H9 (cell line): ENCODE measurements at regions not wholly inside any gene's neighbourhood (a gene's known extent, or its start where the extent isn't known, plus 50 kb on each side); places are given as distances from the start of the nearest gene placed in this dataset.

Source experiments
- DNase-seq: peaks from one replicate; pipeline ENCODE4 v3.0.0-alpha.2; 2017
- H2AFZ ChIP-seq: one replicate; pipeline ENCODE4 v1.6.1; 2013; ENCODE audit warnings: mild to moderate bottlenecking, low read length, control low read depth, moderate library complexity
- H2AK5ac ChIP-seq: 2 replicates; pipeline ENCODE4 v1.6.1; 2013; ENCODE audit warnings: low read length, control low read depth, mixed read lengths; ENCODE audit not compliant: insufficient read length
- H2BK120ac ChIP-seq: one replicate; pipeline ENCODE4 v1.6.1; 2013; ENCODE audit warnings: low read depth, mild to moderate bottlenecking, low read length, control low read depth, inconsistent platforms; ENCODE audit not compliant: poor library complexity, severe bottlenecking
- H2BK12ac ChIP-seq: 2 replicates; pipeline ENCODE4 v1.6.1; 2013; ENCODE audit warnings: low read length, control low read depth, mixed read lengths, low read depth; ENCODE audit not compliant: insufficient read length
- H2BK15ac ChIP-seq: 2 replicates; pipeline ENCODE4 v1.6.1; 2013; ENCODE audit warnings: low read depth, low read length, control low read depth
- H2BK20ac ChIP-seq: one replicate; pipeline ENCODE4 v1.6.1; 2013; ENCODE audit warnings: low read depth, mild to moderate bottlenecking, low read length, control low read depth, inconsistent platforms; ENCODE audit not compliant: poor library complexity, severe bottlenecking
- H2BK5ac ChIP-seq: 2 replicates; pipeline ENCODE4 v1.6.1; 2013; ENCODE audit warnings: low read length, control low read depth, mixed read lengths; ENCODE audit not compliant: insufficient read length
- H3K14ac ChIP-seq: 2 replicates; pipeline ENCODE4 v1.6.1; 2013; ENCODE audit warnings: low read length, control low read depth; ENCODE audit not compliant: insufficient read depth
- H3K18ac ChIP-seq: 2 replicates; pipeline ENCODE4 v1.6.1; 2013; ENCODE audit warnings: low read depth, mild to moderate bottlenecking, mixed read lengths, low read length, control low read depth; ENCODE audit not compliant: insufficient read length
- H3K23ac ChIP-seq: 2 replicates; pipeline ENCODE4 v1.6.1; 2013; ENCODE audit warnings: low read length, control low read depth, mixed read lengths, low read depth; ENCODE audit not compliant: insufficient read length
- H3K23me2 ChIP-seq: 2 replicates; pipeline ENCODE4 v1.6.1; 2013; ENCODE audit warnings: low read depth, mild to moderate bottlenecking, mixed read lengths, low read length, control low read depth; ENCODE audit not compliant: insufficient read length, poor library complexity, severe bottlenecking
- H3K27ac ChIP-seq: 2 replicates; pipeline ENCODE4 v1.5.1; 2013; ENCODE audit warnings: low read length, control low read depth, mixed read lengths, low read depth; ENCODE audit not compliant: insufficient read length
- H3K27me3 ChIP-seq: 2 replicates; pipeline ENCODE4 v1.6.1; 2013; ENCODE audit warnings: low read length, control low read depth, inconsistent platforms; ENCODE audit not compliant: insufficient read depth
- H3K4ac ChIP-seq: 2 replicates; pipeline ENCODE4 v1.6.1; 2013; ENCODE audit warnings: low read depth, mild to moderate bottlenecking, control low read depth, inconsistent platforms, low read length, moderate library complexity
- H3K4me1 ChIP-seq: 2 replicates; pipeline ENCODE4 v1.6.1; 2013; ENCODE audit warnings: low read length, control low read depth, inconsistent platforms; ENCODE audit not compliant: insufficient read depth
- H3K4me2 ChIP-seq: 2 replicates; pipeline ENCODE4 v1.6.1; 2013; ENCODE audit warnings: low read length, control low read depth, mixed read lengths; ENCODE audit not compliant: insufficient read length, insufficient read depth
- H3K56ac ChIP-seq: 2 replicates; pipeline ENCODE4 v1.6.1; 2013; ENCODE audit warnings: low read depth, mild to moderate bottlenecking, mixed read lengths, low read length, control low read depth; ENCODE audit not compliant: insufficient read length
- H3K79me1 ChIP-seq: 2 replicates; pipeline ENCODE4 v1.6.1; 2013; ENCODE audit warnings: low read depth, mild to moderate bottlenecking, moderate library complexity, low read length, control low read depth, inconsistent platforms; ENCODE audit not compliant: insufficient read depth, poor library complexity, severe bottlenecking
- H3K79me2 ChIP-seq: 2 replicates; pipeline ENCODE4 v1.6.1; 2013; ENCODE audit warnings: low read length, control low read depth, inconsistent platforms; ENCODE audit not compliant: insufficient read depth
- H3K9ac ChIP-seq: 2 replicates; pipeline ENCODE4 v1.6.1; 2013; ENCODE audit warnings: low read length, control low read depth, mixed read lengths; ENCODE audit not compliant: insufficient read length; ENCODE audit errors: extremely low read depth
- H3K9me3 ChIP-seq: one replicate; pipeline ENCODE4 v1.6.1; 2013; ENCODE audit warnings: low read depth, low read length, inconsistent platforms; ENCODE audit not compliant: control insufficient read depth
- H3T11ph ChIP-seq: one replicate; pipeline ENCODE4 v1.6.1; 2013; ENCODE audit warnings: mild to moderate bottlenecking, low read length, control low read depth, inconsistent platforms
- H4K20me1 ChIP-seq: one replicate; pipeline ENCODE4 v1.6.1; 2013; ENCODE audit not compliant: control insufficient read depth, insufficient read length, insufficient read depth
- H4K5ac ChIP-seq: 2 replicates; pipeline ENCODE4 v1.6.1; 2013; ENCODE audit warnings: low read depth, mild to moderate bottlenecking, mixed read lengths, low read length, control low read depth; ENCODE audit not compliant: insufficient read length
- H4K8ac ChIP-seq: replicated peaks from 2 replicates; pipeline ENCODE4 v1.6.1; 2013; ENCODE audit warnings: low read length, control low read depth, mixed read lengths, low read depth; ENCODE audit not compliant: insufficient read length
- H4K91ac ChIP-seq: 2 replicates; pipeline ENCODE4 v1.6.1; 2013; ENCODE audit warnings: low read depth, mild to moderate bottlenecking, moderate library complexity, mixed read lengths, low read length, control low read depth; ENCODE audit not compliant: insufficient read length
- H3K27ac Mint-ChIP-seq, 3 experiments: 2 replicates in 2 of 3; 3 replicates in 1 of 3; pipeline ENCODE4 v1.8.0; 2020 to 2021; ENCODE audit warnings: mixed read lengths in 3 of 3, mild to moderate bottlenecking in 1 of 3, moderate library complexity in 1 of 3
- H3K27me3 Mint-ChIP-seq: 2 replicates; pipeline ENCODE4 v1.8.0; 2021; ENCODE audit warnings: low read depth, mild to moderate bottlenecking, moderate library complexity, mixed read lengths
- H3K36me3 Mint-ChIP-seq, 3 experiments: 2 replicates in 2 of 3; 3 replicates in 1 of 3; pipeline ENCODE4 v1.8.0; 2020 to 2021; ENCODE audit warnings: low read depth in 3 of 3, mixed read lengths in 3 of 3; ENCODE audit not compliant: insufficient read depth in 1 of 3
- H3K4me1 Mint-ChIP-seq, 2 experiments: 2 replicates each; pipeline ENCODE4 v1.8.0; 2020; ENCODE audit warnings: mixed read lengths in 2 of 2
- H3K4me3 Mint-ChIP-seq, 2 experiments: 2 replicates in 1 of 2; 3 replicates in 1 of 2; pipeline ENCODE4 v1.8.0; 2020 to 2021; ENCODE audit warnings: mild to moderate bottlenecking in 2 of 2, mixed read lengths in 2 of 2, moderate library complexity in 1 of 2
- H3K9me3 Mint-ChIP-seq, 2 experiments: 2 replicates in 1 of 2; 3 replicates in 1 of 2; pipeline ENCODE4 v1.8.0; 2020; ENCODE audit warnings: mild to moderate bottlenecking in 2 of 2, mixed read lengths in 2 of 2, moderate library complexity in 1 of 2
- CTCF ChIP-seq: fragments of 200-600 bp; sonication (generic); conservative IDR thresholded peaks from 3 replicates; pipeline ENCODE4 v1.8.0; 2021; ENCODE audit warnings: antibody characterized with exemption, mild to moderate bottlenecking
- WGBS: extraction: QIAGEN DNeasy Blood & Tissue Kit; methylation state at CpG from one replicate; pipeline ENCODE4 v1.1.7; 2013; ENCODE audit warnings: missing lambda C conversion rate, low lambda C conversion rate, mixed read lengths; ENCODE audit not compliant: insufficient read length; ENCODE audit errors: extremely low coverage; 5-methylcytosine and 5-hydroxymethylcytosine counted together

GRCh38 chr5:89065919-89066318, 182.9 kb upstream of the MEF2C start:
- no peaks in the 10 kb centered on the region; the same call in 1 of the 2 replicates for H3K4me1 ChIP-seq
- no peak overlapping the region for H3K14ac ChIP-seq
- H2BK120ac ChIP-seq: no peak overlapping the region
- no peaks in the 10 kb centered on the region for H3K27me3 Mint-ChIP-seq
- peak overlapping the region in 1 of 3 experiments; percentile 41; a peak in 1 of 7 replicates for H3K27ac Mint-ChIP-seq
- WGBS: no CpG with 5 or more reads among the region's 3 CpGs
- no peak overlapping the region for H3K4ac ChIP-seq
- no peak overlapping the region for H2BK15ac ChIP-seq
- no peaks in the 10 kb centered on the region for H3K27me3 ChIP-seq
- TF ChIP-seq CTCF: no peak
- H4K91ac ChIP-seq: no peak overlapping the region
- no peak overlapping the region for H3K4me3 Mint-ChIP-seq
- H3K9ac ChIP-seq: no peak overlapping the region
- no peak overlapping the region for H3K4me2 ChIP-seq
- DNase-seq: no peak
- H3K9me3 Mint-ChIP-seq: no peaks in the 10 kb centered on the region
- no peaks in the 10 kb centered on the region for H3K9me3 ChIP-seq
- no peak overlapping the region for H2BK20ac ChIP-seq
- H2BK5ac ChIP-seq: no peak overlapping the region
- H3K56ac ChIP-seq: no peak overlapping the region
- no peak overlapping the region for H3K18ac ChIP-seq
- H2BK12ac ChIP-seq: no peak overlapping the region
- H3K23ac ChIP-seq: no peak overlapping the region
- no peak overlapping the region for H3T11ph ChIP-seq
- H3K36me3 Mint-ChIP-seq: no peaks in the 10 kb centered on the region
- no peaks in the 10 kb centered on the region for H3K23me2 ChIP-seq
- H2AFZ ChIP-seq: peak overlapping the region; percentile 89
- H4K5ac ChIP-seq: no peak overlapping the region
- H3K79me2 ChIP-seq: no peaks in the 10 kb centered on the region
- H2AK5ac ChIP-seq: no peak overlapping the region
- H4K8ac ChIP-seq: no peak overlapping the region
- no peaks in the 10 kb centered on the region for H3K79me1 ChIP-seq
- H4K20me1 ChIP-seq: no peaks in the 10 kb centered on the region
- no peak overlapping the region for H3K27ac ChIP-seq
- peaks cover 4 to 5% of the 10 kb centered on the region in 2 experiments for H3K4me1 Mint-ChIP-seq
